ENCODE measurements at regions not wholly inside any gene's neighbourhood (a gene's known extent, or its start where the extent isn't known, plus 50 kb on each side); places are given as distances from the start of the nearest gene placed in this dataset.

- no peak for DNase-seq
Observed at GRCh38 chr4:141783770-141784169, 147.4 kb downstream of the IL15 start.

- no peak for DNase-seq
Observed at GRCh38 chr4:141786946-141787345, 150.6 kb downstream of the IL15 start.

DNA sequence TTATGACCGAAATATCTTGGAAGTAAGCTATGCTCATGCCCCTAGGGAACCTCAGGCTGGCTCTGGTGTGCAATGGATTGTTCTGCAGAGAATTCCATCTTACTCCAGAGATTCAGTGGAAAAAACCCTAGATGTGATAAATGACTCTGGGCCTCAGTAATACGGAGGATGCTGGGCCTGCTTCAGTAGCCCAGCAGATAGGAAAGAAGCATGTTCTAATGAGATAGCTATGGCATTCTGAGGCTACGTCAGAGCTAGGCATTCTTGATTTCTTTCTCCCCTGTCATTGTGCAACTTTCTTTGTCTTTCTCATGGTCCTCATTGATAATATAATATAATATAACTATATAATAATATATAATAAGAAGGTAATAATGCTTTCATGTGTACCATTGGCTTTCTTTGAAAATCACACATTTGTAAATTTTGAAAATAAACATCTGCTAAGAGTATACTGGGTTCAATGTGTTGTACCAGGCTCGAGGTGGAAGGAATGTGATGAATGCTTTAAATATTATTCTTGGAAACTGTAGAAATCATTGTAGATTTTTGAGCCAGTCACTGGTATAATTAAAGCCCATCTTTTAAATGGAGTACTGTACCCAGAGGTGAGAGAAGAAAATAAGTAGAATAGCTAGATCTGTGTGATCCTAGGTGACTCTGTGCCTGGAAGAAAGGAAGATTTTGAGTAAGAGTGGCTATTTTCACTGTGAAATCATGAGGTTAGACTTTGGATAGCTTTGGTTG is 152.0 kb downstream of the IL15 start:
- DNase-seq: no peak

DNA sequence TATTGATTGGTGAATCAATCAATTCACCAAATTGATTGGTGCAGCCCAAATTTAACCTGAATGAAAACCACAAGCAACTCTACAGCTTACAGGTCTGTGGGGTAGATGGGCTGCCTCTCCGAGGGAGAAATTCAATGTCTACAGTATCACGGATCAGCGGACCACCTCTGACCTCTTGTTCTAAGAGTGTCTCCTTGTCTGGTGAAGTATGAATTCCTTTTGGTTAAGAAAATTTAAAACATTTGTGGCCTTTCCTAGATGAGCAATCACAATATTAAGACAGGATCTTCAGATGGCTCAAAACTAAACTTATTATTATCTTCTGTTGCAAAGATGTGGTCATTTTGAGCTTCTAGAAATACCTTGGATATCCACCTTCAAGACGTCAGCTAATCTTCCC is 153.3 kb downstream of the IL15 start:
- DNase-seq: no peak

GRCh38 chr4:141792164-141792563 is 155.8 kb downstream of the IL15 start:
- no peak for DNase-seq

- DNase-seq: no peak
Observed at GRCh38 chr4:141797966-141798365, 161.6 kb downstream of the IL15 start.

- no peak for DNase-seq
Observed at GRCh38 chr4:141801558-141801957, 165.2 kb downstream of the IL15 start.

DNA sequence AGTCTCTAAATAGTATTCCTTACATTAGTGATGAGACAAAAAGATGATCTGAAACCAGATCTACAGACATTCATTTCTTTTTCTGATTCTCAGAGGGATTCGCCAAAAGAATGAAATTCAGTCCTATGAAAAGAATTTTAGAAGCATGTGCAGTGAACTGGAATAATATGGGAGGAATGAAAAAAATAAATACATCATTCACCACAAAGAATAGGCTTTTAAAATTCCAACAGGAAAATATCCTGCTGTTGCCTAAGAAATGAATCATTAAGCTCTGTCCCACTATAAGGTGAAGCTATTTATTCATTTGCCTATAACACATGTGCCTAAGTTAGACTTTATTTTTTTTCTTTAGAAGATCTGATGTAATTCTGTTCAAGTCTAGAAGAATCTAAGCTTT is 165.9 kb downstream of the IL15 start:
- DNase-seq: no peak

DNA sequence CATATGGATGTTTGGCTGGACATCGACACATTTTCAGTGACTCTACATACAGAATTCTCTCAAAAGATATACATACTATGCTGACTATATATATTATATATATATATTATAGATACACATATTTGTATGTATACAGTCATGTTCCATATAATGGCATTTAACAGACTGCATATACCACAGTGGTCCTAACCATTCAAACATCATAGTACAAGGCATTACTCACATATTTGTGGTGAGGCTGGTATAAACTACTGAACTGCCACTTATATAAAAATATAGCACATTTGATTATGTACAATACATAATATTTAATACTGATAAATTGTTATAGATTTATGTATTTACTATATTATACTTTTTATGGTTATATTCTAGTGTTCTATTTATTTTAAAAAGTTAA is 168.5 kb downstream of the IL15 start:
- no peak for DNase-seq

- DNase-seq: no peak
Observed at GRCh38 chr4:141807103-141807891, 170.9 kb downstream of the IL15 start.

DNA sequence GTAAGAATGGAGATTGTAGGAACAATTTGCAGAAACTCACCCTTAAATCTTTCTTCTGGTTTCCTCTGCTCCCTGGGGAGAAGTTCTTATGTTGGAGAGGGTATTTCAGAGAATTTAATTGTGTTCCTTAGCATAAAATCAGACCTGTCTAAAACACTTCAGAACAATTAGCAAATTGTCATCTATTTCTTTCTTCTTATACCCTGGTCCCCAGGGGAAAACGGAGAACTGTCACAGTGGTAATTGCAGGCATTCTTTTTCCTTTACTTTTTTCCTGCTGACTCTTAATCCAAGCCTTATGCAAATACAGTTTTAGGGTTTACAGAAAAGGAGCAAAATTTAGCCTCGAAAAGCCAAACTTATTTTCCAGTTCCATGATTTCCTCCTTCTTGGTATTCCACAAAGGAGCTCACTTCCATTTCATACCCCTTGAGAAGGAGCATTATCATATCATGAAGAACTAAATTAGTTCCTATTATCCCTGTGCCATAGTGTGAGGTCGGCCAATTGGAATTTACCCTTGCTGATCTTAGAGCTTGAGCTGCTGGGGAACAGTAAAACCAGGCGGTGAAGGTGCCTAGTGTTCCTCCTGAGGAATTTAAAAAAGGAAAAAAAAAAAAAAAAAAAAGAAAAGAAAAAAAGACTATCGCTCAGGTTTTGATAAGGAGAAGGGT is 173.8 kb downstream of the IL15 start:
- DNase-seq: no peak

GRCh38 chr4:141810712-141811375 is 174.5 kb downstream of the IL15 start:
- DNase-seq: no peak

GRCh38 chr4:141812158-141812557 is 175.8 kb downstream of the IL15 start:
- DNase-seq: no peak

DNA sequence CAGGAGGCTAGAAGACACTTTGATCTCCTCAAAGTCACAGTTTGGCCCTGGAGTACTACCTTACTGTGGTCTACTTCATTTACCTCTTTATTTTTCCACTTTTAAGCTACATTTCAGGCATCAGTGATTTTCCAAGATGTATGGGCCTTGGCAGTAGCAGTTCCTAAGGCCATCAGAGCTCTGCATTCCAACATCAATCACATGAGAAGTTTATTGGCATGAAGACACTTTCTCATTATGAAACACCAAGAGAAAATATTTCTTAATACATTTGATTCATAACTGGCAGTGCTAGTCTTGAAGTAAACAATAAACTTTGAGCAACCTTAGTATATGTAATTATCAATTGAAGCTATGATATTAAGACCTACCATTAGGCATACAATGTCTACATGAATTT is 178.1 kb downstream of the IL15 start:
- DNase-seq: no peak

- no peak for DNase-seq
Observed at GRCh38 chr4:141815646-141816045, 179.3 kb downstream of the IL15 start.

GRCh38 chr4:141826260-141826659 is 189.9 kb downstream of the IL15 start:
- no peak for DNase-seq

DNA sequence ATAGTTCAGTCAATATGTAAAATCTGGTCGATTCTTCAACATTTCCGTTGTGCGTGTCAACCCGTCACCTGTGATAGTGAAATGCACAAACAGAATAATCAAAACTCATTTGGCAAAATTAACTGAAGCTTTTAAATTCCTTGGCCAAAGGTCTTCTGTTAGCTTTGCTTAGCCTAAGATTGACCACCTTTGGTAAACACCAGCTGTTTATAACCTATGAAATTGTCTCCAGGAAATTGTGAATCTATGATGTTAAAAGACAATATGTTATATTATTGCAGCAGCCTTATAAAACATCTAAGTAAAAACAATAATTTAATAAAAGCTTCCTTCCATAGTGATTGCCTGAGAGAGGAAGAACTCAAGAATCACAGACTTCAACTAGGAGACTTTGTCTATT is 196.8 kb downstream of the IL15 start:
- DNase-seq: no peak

- no peak for DNase-seq
Observed at GRCh38 chr4:141840299-141840986, 204.1 kb downstream of the IL15 start.

GRCh38 chr4:141843136-141843535 is 206.8 kb downstream of the IL15 start:
- DNase-seq: no peak

- DNase-seq: no peak
Observed at GRCh38 chr4:141845901-141846300, 209.5 kb downstream of the IL15 start.

DNA sequence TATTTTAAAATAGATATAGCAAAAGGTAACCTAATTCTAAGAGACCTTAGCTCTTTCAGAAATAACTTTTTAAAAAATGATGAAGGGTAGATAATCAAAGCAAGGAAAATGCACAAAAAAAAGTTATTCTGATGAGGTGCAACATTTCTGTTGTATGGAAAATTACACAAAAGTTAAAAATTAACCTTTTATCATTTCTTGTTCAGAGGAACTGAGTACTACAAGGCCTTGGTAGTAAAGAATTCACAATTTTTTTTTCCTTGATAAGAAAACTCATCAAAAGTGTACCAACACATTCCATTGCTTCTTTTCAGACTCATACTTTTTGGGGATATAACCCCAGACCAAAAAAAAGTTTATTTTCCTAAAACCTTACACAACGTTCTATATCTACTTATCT is 213.0 kb downstream of the IL15 start:
- DNase-seq: no peak

- DNase-seq: no peak
Observed at GRCh38 chr4:141849778-141850177, 213.4 kb downstream of the IL15 start.
